SK-N-SH (cell line): ENCODE measurements at regions not wholly inside any gene's neighbourhood (a gene's known extent, or its start where the extent isn't known, plus 50 kb on each side); places are given as distances from the start of the nearest gene placed in this dataset.

Experiments used
- TCF12 ChIP-seq: IDR thresholded peaks from 2 replicates; pipeline ENCODE4 v1.4.0; 2012
- TF ChIP-seq, protein P1 (sequence below): fragments of 200-600 bp; sonication (generic); IDR thresholded peaks from 2 replicates; pipeline ENCODE4 v1.6.1; 2017; ENCODE audit warnings: antibody characterized with exemption, mild to moderate bottlenecking, moderate library complexity

DNA sequence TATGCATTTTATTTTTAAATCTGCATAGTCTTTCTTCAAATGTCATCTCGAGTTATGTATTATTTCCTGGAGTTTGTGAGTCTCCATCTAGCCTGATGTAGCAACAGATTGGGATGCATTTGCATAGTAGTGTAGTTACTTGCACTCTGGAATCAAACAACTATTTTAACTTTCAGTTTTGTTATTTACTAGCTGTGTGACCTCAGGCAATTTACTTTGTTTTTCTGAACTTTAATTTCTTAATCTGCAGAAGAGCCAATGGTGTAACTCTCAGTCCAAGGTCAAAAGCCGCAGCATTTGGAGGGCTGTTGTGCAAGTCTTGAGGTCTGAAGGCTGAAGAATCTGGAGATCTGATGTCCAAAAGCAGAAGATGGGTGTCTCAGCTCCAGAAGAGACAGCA is 175.8 kb upstream of the SORCS1 start:
- TF ChIP-seq, protein P1, sequence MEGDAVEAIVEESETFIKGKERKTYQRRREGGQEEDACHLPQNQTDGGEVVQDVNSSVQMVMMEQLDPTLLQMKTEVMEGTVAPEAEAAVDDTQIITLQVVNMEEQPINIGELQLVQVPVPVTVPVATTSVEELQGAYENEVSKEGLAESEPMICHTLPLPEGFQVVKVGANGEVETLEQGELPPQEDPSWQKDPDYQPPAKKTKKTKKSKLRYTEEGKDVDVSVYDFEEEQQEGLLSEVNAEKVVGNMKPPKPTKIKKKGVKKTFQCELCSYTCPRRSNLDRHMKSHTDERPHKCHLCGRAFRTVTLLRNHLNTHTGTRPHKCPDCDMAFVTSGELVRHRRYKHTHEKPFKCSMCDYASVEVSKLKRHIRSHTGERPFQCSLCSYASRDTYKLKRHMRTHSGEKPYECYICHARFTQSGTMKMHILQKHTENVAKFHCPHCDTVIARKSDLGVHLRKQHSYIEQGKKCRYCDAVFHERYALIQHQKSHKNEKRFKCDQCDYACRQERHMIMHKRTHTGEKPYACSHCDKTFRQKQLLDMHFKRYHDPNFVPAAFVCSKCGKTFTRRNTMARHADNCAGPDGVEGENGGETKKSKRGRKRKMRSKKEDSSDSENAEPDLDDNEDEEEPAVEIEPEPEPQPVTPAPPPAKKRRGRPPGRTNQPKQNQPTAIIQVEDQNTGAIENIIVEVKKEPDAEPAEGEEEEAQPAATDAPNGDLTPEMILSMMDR: no peak
- no peak for TF ChIP-seq TCF12
